GM21367 (cell line): ENCODE measurements at regions not wholly inside any gene's neighbourhood (a gene's known extent, or its start where the extent isn't known, plus 50 kb on each side); places are given as distances from the start of the nearest gene placed in this dataset.

Experiments used
- ATAC-seq: cut with Tn5 transposase; IDR thresholded peaks from one replicate; pipeline ENCODE4 v1.9.1; 2021; ENCODE audit not compliant: unreplicated experiment

DNA sequence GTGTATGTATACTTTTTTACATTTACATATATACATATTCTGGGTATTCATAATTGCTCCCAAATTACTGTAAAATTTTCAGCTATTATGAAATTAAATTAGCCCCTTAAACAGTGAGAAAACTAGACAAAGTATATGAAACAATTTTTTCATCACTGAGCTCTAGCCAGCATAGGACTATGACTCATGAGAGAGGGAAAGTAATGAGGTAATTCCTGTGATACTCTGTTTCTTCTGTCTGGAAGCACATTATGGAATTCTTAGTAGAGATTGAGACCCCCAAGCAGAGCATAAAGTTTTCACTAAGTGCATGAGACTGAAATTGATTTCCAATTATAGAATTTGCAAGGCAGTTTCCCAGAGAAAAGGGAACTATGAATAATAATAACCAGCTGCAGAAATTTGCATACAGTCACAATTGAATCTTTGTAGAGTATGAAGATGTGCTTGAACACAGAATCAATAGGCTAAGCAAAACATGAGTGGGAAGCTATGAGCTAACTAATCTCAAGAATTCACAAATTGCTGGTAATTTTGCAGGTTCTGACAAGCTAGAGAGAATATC, 779.3 kb downstream of the ARAP2 start:
- ATAC-seq: no peak

DNA sequence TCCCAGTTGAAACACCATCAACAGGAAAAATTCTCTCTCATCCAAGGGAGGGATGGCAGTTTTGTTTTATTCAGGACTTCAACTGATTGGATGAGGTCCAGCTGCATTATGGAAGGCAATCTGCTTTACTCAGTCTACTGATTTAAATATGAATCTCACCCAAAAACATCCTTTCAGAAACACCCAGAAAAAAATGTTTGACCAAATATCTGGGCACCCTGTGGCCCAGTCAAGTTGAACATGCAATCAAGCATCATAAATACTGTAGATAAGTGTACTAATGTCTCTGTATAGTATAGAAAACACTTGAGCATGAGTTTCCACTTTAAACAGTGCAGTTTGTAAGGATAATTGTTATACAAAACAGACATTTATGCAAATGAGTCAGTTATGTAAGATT, 753.2 kb downstream of the ARAP2 start:
- ATAC-seq: no peak

DNA sequence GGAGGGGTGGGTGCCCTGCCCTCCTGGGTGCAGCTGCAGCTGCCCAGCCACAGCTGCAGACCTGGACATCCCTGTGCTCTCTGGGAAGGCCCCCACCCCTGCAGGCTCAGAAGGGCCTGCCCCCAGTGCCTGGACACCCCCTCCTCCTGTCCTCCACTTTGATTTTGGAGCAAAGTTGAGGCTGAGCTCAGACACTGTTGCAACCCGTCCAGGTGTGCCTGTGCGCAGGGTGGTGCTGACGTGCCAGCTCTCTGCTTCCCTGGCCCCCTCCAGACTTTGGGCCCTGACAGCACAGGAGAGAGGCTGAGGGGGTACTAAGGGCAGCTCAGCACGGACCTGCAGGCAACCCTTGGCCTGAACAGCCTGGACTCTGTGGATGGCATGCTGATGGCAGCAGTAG, 750.3 kb downstream of the ARAP2 start:
- no peak for ATAC-seq

DNA sequence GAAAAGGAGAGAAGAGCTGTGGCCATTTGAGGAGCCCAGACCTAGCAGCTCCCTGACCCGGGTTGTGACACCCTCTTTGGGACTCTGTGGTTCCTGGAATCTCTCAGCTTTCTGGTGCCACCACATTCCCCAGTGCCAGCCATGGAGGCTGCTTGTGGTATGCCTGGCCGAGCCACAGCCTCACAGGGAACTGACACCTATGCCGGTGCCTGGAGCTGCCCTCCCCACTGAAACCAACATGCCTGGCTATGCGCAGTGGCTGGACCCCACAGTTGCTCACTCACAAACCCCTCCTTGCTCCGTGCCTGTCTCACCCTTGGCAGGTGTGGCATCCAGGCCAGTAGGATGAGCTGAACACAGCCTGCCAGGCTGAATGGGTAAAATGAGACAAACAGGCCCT, 749.4 kb downstream of the ARAP2 start:
- ATAC-seq: no peak

DNA sequence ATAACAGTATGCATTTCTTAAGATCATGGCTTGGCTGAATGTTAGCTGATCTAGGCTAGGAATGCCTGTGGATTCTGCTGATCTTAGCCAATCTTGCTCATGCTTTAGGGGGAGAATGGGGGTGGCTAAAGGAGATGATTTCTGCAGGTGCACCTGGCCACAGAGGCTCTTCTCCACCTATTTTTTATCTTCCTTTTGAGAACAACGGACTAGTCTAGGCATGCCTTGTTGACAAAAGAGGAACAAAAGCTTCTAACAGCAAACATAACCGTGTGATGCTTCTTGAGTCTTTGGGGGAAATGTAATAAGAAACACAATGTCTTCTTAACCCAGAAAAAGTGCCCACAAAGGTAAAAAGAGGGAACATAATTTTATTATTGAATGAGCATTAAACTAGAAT, 743.5 kb downstream of the ARAP2 start:
- ATAC-seq: no peak

DNA sequence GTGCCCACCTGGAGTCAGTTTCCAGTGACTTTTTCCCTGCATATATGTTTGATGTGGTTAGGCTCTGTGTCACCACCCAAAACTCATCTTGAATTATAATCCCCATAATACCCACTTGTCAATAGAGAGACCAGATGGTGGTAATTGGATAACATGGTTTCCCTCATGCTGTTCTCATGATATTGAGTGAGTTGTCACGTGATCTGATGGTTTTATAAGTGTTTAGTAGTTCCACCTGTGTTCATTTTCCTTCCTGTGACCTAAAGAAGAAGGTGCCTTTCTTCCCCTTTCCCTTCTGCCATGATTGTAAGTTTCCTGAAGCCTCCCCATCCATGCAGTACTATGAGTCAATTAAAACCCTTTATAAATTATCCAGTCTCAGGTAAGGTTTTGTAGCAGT, 740.9 kb downstream of the ARAP2 start:
- no peak for ATAC-seq

DNA sequence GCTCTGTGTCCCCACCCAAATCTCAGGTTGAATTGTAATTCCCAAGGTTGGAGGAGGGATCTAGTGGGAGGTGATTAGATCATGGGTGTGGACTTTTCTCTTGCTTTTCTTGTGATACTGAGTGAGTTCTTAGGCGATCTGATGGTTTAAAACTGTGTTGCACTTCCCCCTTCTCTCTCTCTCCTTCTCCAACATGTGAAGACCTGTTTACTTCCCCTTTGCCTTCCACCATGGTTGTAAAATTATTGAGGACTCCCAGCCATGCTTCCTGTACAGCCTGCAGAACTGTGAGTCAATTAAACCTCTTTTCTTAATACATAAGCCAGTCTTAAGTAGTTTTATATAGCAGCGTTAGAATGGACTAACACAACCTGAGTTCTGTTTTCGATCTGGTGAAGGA, 738.2 kb downstream of the ARAP2 start:
- ATAC-seq: no peak

DNA sequence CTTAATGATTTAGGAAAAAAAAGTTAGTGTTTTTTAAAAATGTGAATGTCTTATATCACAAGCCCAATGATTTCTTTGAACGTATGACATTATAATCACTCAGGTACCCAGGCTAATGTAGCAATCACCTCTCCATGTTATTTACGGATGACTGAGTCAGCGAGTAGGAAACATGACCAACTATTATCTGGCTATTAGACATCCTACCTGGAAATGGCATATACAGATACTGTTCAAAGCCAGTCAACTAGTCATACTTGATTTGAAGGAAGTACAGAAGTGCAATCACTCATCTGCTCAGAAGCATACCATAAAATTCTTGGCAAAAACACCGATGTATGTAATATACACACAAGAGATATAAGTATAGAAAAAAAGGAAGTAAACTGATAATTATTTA, 732.5 kb downstream of the ARAP2 start:
- ATAC-seq: no peak

DNA sequence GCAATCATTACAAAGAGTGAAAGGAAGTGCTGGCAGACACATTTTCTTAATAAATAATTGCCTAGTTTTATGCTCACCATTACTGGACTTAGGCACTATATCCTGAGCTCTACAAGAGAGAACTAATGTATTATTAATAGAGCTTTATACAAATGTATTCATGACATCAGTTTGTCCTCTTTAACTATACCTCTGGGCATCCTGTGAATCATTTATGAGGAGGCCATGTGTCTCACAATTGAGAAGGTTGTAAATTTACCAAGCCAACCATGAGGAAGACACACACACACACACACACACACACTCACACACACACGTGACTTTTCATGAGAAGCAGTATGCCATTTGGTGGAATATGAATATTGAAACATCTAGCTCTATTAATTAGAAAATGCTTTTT, 728.2 kb downstream of the ARAP2 start:
- ATAC-seq: no peak

DNA sequence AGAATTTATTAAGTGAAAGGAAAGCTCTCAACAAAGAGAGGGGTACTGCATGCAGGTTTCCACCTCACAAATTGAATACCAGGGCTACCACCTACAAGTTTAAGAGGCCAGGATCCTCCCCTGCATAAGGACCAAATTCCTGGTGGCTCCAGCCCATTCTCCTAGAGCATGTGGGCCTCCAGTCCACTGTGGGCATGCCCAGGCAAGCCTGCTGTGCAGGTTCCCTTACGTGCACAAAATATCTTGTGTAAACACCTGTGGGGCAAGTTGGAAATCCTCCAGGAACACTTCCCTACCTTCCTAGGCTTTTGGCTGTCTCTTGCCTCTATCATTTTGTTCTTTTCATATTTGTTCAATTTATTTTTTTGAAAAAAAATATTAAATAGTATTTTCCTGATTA, 724.3 kb downstream of the ARAP2 start:
- no peak for ATAC-seq

DNA sequence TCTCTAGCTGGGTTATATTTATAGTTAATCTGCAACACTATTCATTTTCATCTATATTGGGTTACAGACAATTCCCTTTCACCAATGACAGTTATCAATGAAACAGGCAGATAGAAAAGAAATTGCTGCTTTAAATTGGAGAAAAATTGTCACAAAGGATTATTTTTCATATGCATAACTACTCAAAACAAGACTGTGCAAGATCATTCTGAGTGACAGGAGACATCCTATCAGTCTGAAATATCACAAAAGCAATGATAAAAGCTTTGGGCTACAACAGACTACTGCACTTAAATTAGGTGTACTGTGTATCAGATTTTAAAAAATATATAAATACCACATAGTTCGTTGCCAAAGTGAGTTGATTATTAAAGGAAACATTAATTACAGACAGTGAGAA, 722.6 kb downstream of the ARAP2 start:
- ATAC-seq: no peak

DNA sequence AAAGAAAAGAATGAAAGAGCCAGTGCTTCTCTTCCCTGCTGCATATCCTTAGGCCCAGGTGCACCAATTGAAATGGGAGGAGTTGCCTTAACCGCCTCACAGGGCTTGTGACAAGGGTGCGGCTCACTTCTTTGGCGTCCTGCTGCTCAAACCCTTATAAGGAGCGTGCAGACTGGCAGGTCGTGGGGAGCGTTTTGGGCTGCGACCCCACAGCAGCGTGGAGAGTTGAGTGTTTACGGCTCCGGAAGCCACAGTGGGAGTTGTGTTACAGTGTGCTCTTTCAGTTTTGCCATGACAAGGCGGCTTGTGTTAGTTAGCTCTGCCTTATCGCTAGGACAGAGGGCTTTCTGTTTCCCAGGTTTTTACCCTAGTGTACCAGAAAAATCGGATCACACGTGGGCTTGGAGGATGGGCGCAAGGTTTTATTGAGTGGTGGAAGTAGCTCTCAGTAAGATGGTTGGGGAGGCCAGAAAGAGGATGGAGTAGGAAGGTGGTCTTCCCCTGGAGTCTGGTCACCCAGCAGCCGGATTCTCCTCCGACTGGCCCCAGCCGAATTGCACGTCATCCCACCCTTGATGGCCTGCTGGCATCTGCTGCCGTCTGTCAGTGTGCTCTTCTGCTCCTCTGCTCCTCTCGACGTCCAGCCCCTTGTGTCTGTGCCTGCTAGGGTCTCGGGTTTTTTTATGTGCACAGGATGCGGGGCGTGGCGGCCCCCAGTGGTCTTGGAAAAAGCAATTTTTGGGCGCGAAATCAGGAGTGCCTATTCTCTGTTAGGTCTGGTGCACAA, 718.9 kb downstream of the ARAP2 start:
- no peak for ATAC-seq

DNA sequence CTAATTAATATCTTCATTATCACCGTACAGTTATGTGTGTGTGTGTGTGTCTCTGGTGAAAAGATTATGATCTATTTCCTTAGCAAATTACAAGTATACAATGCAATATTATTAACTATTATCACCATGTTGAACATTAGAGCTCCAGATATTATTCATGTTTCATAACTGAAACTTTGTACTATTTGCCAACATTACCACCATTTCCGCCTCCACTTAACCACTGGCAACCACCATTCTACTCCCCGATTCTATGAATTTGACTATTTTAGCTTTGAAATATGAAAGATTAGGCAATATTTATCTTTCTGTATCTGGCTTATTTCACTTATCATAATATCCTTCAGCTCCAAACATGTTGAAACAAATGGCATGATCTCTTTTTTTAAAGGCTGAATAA, 717.9 kb downstream of the ARAP2 start:
- ATAC-seq: no peak

DNA sequence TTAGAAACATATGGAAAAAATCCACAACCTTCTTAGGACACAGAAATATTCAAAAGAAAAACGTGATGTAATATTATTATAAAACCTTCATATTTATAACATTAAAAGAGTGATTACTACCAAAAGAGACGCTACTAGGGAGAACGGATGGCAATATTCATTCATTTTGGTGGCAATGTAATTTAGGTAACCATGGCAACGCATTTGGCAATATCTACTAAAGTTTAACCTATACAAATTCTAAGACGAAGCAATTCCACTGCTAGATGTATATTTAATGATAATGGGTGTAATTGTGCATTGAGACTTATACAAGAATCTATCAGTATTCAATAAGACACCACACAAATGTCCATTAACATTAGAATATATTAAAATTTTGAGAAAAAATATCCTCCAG, 709.4 kb downstream of the ARAP2 start:
- no peak for ATAC-seq

DNA sequence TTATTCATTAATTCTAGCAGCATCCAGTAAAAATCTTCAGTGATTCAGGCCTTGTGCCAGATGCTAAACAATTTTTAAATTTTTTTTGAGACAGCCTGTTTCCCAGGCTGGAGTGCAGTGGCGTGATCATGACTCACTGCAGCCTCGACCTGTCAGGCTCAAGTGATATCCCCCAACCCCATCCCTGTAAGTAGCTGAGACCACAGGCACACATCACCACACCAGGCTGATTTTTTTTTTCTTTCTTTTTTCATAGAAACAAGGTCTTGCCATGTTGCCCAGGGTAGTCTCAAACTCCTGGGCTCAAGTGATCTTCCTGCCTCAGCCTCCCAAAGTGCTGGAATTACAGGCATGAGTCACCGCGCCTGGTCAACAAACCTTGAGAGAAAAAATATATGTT, 705.5 kb downstream of the ARAP2 start:
- ATAC-seq: no peak

DNA sequence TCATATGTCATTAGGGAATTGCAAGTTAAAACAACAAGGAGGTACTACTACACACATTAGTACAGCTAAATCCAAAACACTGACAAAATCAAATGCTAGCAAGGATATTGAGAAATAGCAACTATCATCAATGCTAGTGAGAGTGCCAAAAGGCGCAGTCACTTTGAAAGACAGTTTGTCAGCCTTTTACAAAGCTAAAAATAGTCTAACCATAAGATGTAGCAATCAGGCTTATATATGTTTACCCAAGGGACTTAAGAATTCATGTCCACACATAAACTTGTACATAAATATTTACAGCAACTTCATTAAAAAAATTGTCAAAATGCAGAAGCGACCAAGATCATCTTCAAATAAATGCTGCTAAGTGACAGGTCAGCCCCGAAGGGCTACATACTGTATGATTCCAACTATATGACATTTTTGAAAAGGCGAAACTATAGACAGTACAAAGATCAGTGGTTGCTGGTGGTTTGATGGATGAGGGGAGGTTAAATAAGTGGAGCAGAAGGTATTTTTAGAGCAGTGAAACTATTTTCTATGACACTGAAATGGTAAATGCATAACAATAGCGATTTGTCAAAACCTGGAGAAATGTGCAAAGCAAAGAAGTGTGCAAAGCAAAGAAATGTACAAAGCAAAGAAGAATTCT, 704.8 kb downstream of the ARAP2 start:
- ATAC-seq: no peak

DNA sequence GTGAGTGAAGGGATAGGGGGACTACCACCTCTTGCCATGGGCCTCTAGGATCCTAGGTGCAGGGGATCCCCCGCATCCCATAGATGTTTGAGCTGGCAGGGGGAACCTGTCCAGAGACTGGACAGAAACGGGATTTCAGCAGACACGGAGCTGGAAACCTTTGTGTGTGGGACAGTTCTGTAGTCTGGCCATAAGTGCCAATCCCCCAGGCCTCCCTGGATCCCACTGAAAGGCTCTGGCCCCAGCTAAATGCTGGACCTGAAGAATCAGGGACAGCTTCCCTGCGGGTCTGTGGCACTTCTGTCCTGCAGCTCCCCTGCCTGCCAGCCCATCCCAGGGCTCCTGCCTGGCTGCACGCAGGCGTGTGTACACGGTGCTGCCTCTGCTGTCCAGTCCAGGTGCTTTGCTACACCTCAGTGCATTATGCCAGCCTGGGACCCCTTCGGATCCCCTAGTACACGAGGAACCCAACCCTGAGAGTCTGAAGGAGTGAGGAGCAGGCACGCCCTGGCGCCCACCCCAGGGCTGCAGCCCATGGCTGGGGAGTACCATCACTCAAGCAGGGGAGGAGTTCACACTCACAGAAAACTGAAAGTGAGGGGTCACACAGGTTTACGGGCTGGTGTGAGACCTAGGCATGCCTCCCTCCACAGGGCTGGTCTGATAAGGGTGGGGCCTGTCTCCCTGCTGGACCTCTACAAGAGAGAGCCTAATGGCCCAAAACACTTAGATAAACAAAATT, 703.0 kb downstream of the ARAP2 start:
- ATAC-seq: no peak

DNA sequence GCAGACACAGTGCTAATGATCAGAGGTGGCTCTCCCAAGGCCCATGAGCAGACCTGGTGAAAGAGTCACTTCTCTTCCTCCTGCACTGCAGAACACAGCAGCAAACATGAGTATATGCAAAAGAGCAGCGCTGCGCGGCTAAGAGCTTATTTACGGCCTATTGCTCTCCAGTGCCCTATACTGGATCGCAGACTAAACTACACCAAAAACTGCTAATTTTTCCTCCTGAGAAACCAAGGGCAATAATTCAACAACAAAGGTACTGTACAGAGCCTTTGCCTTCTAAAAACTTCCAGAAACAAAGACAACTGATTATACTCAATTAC, 702.5 kb downstream of the ARAP2 start:
- no peak for ATAC-seq

DNA sequence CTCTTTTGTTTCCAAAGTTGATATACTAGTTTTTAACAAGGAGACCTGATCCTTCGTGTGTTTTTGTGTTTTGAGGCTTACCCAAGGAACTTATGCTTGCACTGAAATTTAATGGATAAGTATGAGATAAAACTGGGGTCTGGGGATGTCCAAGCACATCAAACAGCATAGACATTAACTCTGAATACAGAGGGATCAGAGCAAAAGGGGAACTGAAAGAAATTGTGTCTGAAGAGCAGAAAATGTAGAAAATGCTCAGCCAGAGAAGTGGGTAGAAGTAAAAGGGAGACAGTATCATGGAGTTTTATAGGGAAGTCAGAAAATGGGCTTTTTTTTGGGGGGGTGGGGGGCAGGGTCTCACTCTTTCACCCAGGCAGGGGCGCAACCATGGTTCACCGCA, 695.4 kb downstream of the ARAP2 start:
- ATAC-seq: no peak

DNA sequence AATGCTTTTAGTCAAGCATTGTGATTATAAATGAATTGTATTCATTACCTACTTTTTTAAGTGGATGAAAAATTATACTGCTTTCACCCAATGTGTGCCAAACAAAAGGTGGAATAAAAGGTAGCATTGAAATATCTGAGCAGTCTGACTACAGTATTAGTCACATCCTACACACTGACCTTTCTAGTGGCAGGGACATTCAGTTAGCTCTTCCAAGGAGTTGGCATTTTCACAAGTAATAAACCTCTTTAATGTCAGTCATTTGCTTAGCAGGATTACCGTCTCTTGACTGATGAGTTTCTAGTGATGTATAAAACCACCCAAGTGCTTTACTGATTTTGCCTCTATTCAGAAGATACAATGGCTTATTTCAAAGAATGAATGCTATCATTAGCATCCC, 687.9 kb downstream of the ARAP2 start:
- ATAC-seq: no peak

DNA sequence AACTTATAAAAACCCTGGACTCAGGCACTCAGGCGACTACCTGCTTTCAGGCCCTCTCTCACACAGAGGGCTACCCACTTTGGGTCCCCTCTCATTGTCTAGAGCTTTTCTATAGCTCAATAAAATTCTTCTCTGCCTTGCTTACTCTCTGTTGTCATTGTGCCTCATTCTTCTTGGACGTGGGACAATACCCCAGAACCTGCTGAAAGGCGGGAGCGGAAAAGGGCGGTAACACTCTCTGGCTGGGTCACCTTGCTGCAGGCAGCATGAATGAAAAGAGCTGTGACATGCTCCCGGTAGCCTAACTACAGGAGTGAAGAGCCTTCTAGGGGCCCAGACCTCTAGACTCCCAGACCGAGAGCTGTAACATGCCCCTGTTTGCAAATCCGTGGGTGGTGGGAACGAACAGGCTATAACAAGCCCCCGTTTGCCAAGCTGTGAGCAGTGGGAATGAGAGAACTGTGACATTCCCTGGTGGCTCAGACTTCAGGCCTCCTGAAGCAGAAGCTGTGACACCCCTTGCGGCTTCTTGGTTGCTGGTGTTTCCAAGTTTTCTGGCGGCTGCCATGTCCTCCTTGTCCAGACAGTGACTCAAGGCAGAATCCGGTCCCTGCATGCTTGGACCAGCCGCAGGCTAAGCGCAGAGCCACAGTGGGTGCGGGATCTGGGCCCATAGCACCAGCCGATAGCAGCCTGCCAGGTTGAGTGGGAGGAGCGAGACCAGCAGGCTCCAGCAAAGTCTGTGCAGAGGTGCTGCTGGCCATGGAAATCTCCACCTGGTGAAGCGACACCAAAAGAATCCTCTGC, 684.6 kb downstream of the ARAP2 start:
- ATAC-seq: no peak
